ENCODE measurements at regions not wholly inside any gene's neighbourhood (a gene's known extent, or its start where the extent isn't known, plus 50 kb on each side); places are given as distances from the start of the nearest gene placed in this dataset.

GRCh38 chr1:173330149-173330951 is 123.2 kb upstream of the TNFSF4 start:
- TF ChIP-seq, protein P1, sequence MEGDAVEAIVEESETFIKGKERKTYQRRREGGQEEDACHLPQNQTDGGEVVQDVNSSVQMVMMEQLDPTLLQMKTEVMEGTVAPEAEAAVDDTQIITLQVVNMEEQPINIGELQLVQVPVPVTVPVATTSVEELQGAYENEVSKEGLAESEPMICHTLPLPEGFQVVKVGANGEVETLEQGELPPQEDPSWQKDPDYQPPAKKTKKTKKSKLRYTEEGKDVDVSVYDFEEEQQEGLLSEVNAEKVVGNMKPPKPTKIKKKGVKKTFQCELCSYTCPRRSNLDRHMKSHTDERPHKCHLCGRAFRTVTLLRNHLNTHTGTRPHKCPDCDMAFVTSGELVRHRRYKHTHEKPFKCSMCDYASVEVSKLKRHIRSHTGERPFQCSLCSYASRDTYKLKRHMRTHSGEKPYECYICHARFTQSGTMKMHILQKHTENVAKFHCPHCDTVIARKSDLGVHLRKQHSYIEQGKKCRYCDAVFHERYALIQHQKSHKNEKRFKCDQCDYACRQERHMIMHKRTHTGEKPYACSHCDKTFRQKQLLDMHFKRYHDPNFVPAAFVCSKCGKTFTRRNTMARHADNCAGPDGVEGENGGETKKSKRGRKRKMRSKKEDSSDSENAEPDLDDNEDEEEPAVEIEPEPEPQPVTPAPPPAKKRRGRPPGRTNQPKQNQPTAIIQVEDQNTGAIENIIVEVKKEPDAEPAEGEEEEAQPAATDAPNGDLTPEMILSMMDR (IDR thresholded peaks at IDR 0.05; ENCODE audit: low read depth, low read length) = no peak
- TF ChIP-seq EZH2phosphoT487 (IDR thresholded peaks at IDR 0.05; ENCODE audit: low read depth) = no peak
